Endothelial cell of umbilical vein (primary cell): ENCODE measurements at regions not wholly inside any gene's neighbourhood (a gene's known extent, or its start where the extent isn't known, plus 50 kb on each side); places are given as distances from the start of the nearest gene placed in this dataset.

Experiments
- BruUV-seq: library from RNA; stranded (reverse); fragments of 400-500 nt; replicated peaks from 2 replicates; lab custom pipeline; 2021; lab: Mats Ljungman, UMichigan
- CTCF ChIA-PET: fragments of 300-600, 350-600 bp; sonication (Branson Sonifier 250); formaldehyde crosslinking; loops from one replicate; lab custom pipeline; 2021; ENCODE audit warnings: antibody characterized with exemption, inconsistent platforms; lab: Charles Lee
- POLR2A ChIA-PET: fragments of 300-600, 350-600 bp; sonication (Branson Sonifier 250); formaldehyde crosslinking; loops from one replicate; lab custom pipeline; 2021; ENCODE audit warnings: antibody characterized with exemption, inconsistent platforms; lab: Charles Lee
- DNase-seq: peaks from one replicate; pipeline ENCODE4 v3.0.0-alpha.2; 2011; ENCODE audit warnings: low read depth, low spot score
- FAIRE-seq: peaks from 2 replicates; lab custom pipeline; 2011; peaks lifted over from hg19 to GRCh38; lab: Jason Lieb, UNC
- H2AFZ ChIP-seq: 2 replicates; pipeline ENCODE4 v1.6.0; 2012; ENCODE audit warnings: low read depth, low read length, control low read depth, inconsistent platforms
- H3K27ac ChIP-seq: 2 replicates; pipeline ENCODE4 v1.5.1; 2011; ENCODE audit warnings: low read depth, mild to moderate bottlenecking, control low read depth, low read length, moderate library complexity; ENCODE audit not compliant: insufficient read depth
- H3K27me3 ChIP-seq, 2 experiments: 2 replicates each; pipeline versions ENCODE4 v1.6.0 to v1.6.1; 2011; ENCODE audit warnings: low read length in 2 of 2, mixed read lengths in 1 of 2; ENCODE audit not compliant: control insufficient read depth in 2 of 2, insufficient read depth in 2 of 2
- H3K36me3 ChIP-seq, 2 experiments: 2 replicates in 1 of 2; 3 replicates in 1 of 2; pipeline ENCODE4 v1.5.1; 2011; ENCODE audit warnings: low read length in 2 of 2, mild to moderate bottlenecking in 1 of 2, moderate library complexity in 1 of 2; ENCODE audit not compliant: control insufficient read depth in 2 of 2, insufficient read depth in 2 of 2; ENCODE audit errors: extremely low read depth in 1 of 2
- H3K4me1 ChIP-seq: 3 replicates; pipeline ENCODE4 v1.5.1; 2011; ENCODE audit warnings: mild to moderate bottlenecking, low read length; ENCODE audit not compliant: control insufficient read depth, insufficient read depth; ENCODE audit errors: extremely low read depth
- H3K4me2 ChIP-seq: 2 replicates; pipeline ENCODE4 v1.6.1; 2011; ENCODE audit warnings: low read length, control low read depth, mixed read lengths; ENCODE audit not compliant: insufficient read depth
- H3K4me3 ChIP-seq, 3 experiments: fragments of 200-600 bp in 1 of 3; sonication (generic), shearing (Covaris generic) in 1 of 3; replicated peaks in 1 of 3; 2 replicates each; pipeline ENCODE4 v1.5.1; 2011 to 2016; ENCODE audit warnings: control low read depth in 3 of 3, low read length in 3 of 3, mild to moderate bottlenecking in 2 of 3, inconsistent platforms in 1 of 3, low read depth in 1 of 3, moderate library complexity in 1 of 3; ENCODE audit not compliant: insufficient read depth in 1 of 3
- H3K79me2 ChIP-seq: 2 replicates; pipeline ENCODE4 v1.6.0; 2012; ENCODE audit warnings: low read length, inconsistent platforms; ENCODE audit not compliant: control insufficient read depth, insufficient read depth
- H3K9ac ChIP-seq: replicated peaks from 2 replicates; pipeline ENCODE3; 2011; ENCODE audit warnings: low read length, control low read depth; ENCODE audit not compliant: insufficient read depth; ENCODE audit errors: extremely low read depth
- H3K9me1 ChIP-seq: replicated peaks from 3 replicates; pipeline ENCODE4 v1.6.0; 2011; ENCODE audit warnings: mild to moderate bottlenecking, low read length; ENCODE audit not compliant: control insufficient read depth, insufficient read depth; ENCODE audit errors: extremely low read depth
- H3K9me3 ChIP-seq: replicated peaks from 2 replicates; pipeline ENCODE4 v1.5.1; 2012; ENCODE audit warnings: low read length, inconsistent platforms; ENCODE audit not compliant: control insufficient read depth, insufficient read depth
- H4K20me1 ChIP-seq: replicated peaks from 2 replicates; pipeline ENCODE3; 2011; ENCODE audit warnings: mild to moderate bottlenecking, low read length; ENCODE audit not compliant: control insufficient read depth, insufficient read depth; ENCODE audit errors: extremely low read depth
- CTCF ChIP-seq, 2 donors: IDR thresholded peaks; 1 replicate in 1 of 2; 2 replicates in 1 of 2; pipeline ENCODE4 v1.5.1; 2011; ENCODE audit warnings: low read length in 2 of 2, mild to moderate bottlenecking in 2 of 2, moderate library complexity in 2 of 2, control low read depth in 1 of 2, inconsistent platforms in 1 of 2, low read depth in 1 of 2; ENCODE audit not compliant: insufficient read depth in 1 of 2; ENCODE audit errors: extremely low read depth in 1 of 2
- EZH2 ChIP-seq: IDR thresholded peaks from 2 replicates; pipeline ENCODE4 v1.6.1; 2012; ENCODE audit warnings: borderline replicate concordance, low read depth, mild to moderate bottlenecking, moderate library complexity, low read length, inconsistent platforms; ENCODE audit not compliant: severe bottlenecking
- FOS ChIP-seq: IDR thresholded peaks from 2 replicates; pipeline ENCODE4 v1.6.1; 2011; ENCODE audit warnings: mild to moderate bottlenecking, low read length, moderate library complexity, borderline replicate concordance; ENCODE audit not compliant: insufficient read depth
- GATA2 ChIP-seq: IDR thresholded peaks from 2 replicates; pipeline ENCODE4 v1.7.0; 2011; ENCODE audit warnings: low read depth, mild to moderate bottlenecking, moderate library complexity, mixed read lengths, low read length; ENCODE audit not compliant: insufficient read length, insufficient read depth
- JUN ChIP-seq: IDR thresholded peaks from 2 replicates; pipeline ENCODE4 v1.6.1; 2011; ENCODE audit warnings: borderline replicate concordance, low read depth; ENCODE audit not compliant: insufficient read length, insufficient read depth
- MAX ChIP-seq: IDR thresholded peaks from 2 replicates; pipeline ENCODE4 v1.6.1; 2011; ENCODE audit not compliant: insufficient read depth, insufficient read length
- MYC ChIP-seq: IDR thresholded peaks from one replicate; pipeline ENCODE4 v1.6.1; 2011; ENCODE audit warnings: mild to moderate bottlenecking, low read depth, low read length
- POLR2A ChIP-seq: IDR thresholded peaks from 2 replicates; pipeline ENCODE4 v1.6.1; 2012; ENCODE audit warnings: low read depth, mild to moderate bottlenecking, control low read depth, low read length
- POLR2AphosphoS5 ChIP-seq: IDR thresholded peaks from 2 replicates; pipeline ENCODE4 v1.6.1; 2012; ENCODE audit warnings: low read depth, mild to moderate bottlenecking, control low read depth, low read length, moderate library complexity; ENCODE audit not compliant: insufficient read depth
- dilution Hi-C: fragments of 300-500 bp; cut with MboI; formaldehyde crosslinking; loops from one replicate; pipeline ENCODE4 v1.15.0; 2019; ENCODE audit warnings: low sequenced_read_pairs; ENCODE audit not compliant: extremely low pct_ligation_motif_present
- intact Hi-C: fragments of 100-400 bp; cut with micrococcal nuclease; formaldehyde crosslinking; loops from one replicate; pipeline ENCODE4 v1.10.0; 2022

- no peaks in the 10 kb centered on the region for H3K9me1 ChIP-seq
- dilution Hi-C loops = no loop called here
- no peak for TF ChIP-seq CTCF (IDR thresholded peaks at IDR 0.05; ENCODE audit: extremely low read depth in 1 of 2, insufficient read depth in 1 of 2, low read depth in 1 of 2, low read length in 2 of 2)
- TF ChIP-seq POLR2A = no peak
- H3K27me3 ChIP-seq = no peaks in the 10 kb centered on the region
- H2AFZ ChIP-seq = no peak overlapping the region
- H3K4me2 ChIP-seq = no peak overlapping the region
- BruUV-seq = no TSS peak
- intact Hi-C loops = no loop called here
- POLR2A ChIA-PET = no interaction called here
- CTCF ChIA-PET = interaction anchor here (0.7 kb wide), 2 partner anchors 13 to 1434 kb away, joined by 3 read pairs; no protein-coding TSS in a partner anchor
- no peaks in the 10 kb centered on the region for H3K36me3 ChIP-seq
- no peak overlapping the region for H3K9ac ChIP-seq
- DNase-seq = no peak
- no peak overlapping the region for H3K27ac ChIP-seq
- no peaks in the 10 kb centered on the region for H3K9me3 ChIP-seq
- H3K4me1 ChIP-seq = peaks cover 3% of the 10 kb centered on the region
- no peaks in the 10 kb centered on the region for H4K20me1 ChIP-seq
- H3K4me3 ChIP-seq = no peak overlapping the region
- FAIRE-seq = no peak
- no peaks in the 10 kb centered on the region for H3K79me2 ChIP-seq
Observed at GRCh38 chr13:33730147-33730546, 87.8 kb upstream of the RFC3 start.

GRCh38 chr13:33730619-33731018 lies 87.3 kb upstream of the RFC3 start:
- dilution Hi-C loops (no loop called here), intact Hi-C loops (no loop called here)
- DNase-seq = no peak
- Histone ChIP-seq H3K9me1 (no peaks in the 10 kb centered on the region), H3K4me2 (no peak overlapping the region), H3K27me3 (no peaks in the 10 kb centered on the region), H3K36me3 (no peaks in the 10 kb centered on the region), H4K20me1 (no peaks in the 10 kb centered on the region), H3K9me3 (no peaks in the 10 kb centered on the region), H3K27ac (no peak overlapping the region), H2AFZ (no peak overlapping the region), H3K4me1 (peaks cover 3% of the 10 kb centered on the region), H3K9ac (no peak overlapping the region), H3K4me3 (no peak overlapping the region), H3K79me2 (no peaks in the 10 kb centered on the region)
- FAIRE-seq = no peak
- no TSS peak for BruUV-seq
- CTCF ChIA-PET = interaction anchor here (0.7 kb wide), 1 partner anchor 1433 kb away, joined by 3 read pairs; no protein-coding TSS in a partner anchor
- TF ChIP-seq JUN = no peak
- TF ChIP-seq POLR2AphosphoS5 = no peak
- TF ChIP-seq CTCF (IDR thresholded peaks at IDR 0.05; ENCODE audit: extremely low read depth in 1 of 2, insufficient read depth in 1 of 2, low read depth in 1 of 2, low read length in 2 of 2) = no peak
- TF ChIP-seq MYC = no peak
- TF ChIP-seq FOS = no peak
- no peak for TF ChIP-seq EZH2
- no peak for TF ChIP-seq MAX
- TF ChIP-seq GATA2 = no peak
- TF ChIP-seq POLR2A = no peak
- POLR2A ChIA-PET = no interaction called here
